Body of pancreas (tissue), 4 donors: ENCODE measurements at regions not wholly inside any gene's neighbourhood (a gene's known extent, or its start where the extent isn't known, plus 50 kb on each side); places are given as distances from the start of the nearest gene placed in this dataset.

Experiments
- POLR2A ChIP-seq, 3 donors: fragments of 450-650 bp; IDR thresholded peaks; one replicate each; pipeline ENCODE4 v1.6.1; 2016; ENCODE audit warnings: antibody characterized with exemption in 3 of 3, mild to moderate bottlenecking in 2 of 3
- TF ChIP-seq, protein P1 (sequence below), 7 experiments: fragments of 450-650 bp in 4 of 7; fragments of 200-600 bp in 3 of 7; sonication (generic) in 3 of 7; IDR thresholded peaks; one replicate each; pipeline ENCODE4 v1.5.1; 2016 to 2019; ENCODE audit warnings: antibody characterized with exemption in 7 of 7

DNA sequence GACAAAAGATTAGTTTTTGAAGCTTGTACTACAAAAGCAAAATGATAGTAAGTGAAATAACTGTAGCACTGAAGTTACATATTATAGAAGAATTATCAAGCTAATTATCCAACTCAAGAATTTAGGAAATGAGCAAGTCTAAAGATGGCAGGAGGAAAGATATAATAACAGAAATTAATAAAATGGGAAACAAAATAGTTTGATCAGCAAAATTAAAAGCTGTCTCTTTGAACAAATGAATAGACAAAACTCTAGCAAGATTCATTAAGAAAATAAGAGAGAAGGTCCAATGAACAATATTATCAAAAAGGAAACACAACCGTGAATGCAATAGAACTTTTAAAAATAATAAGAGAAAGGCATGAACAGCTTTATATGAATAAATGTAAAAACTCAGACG is 224.3 kb upstream of the IRX5 start:
- TF ChIP-seq, protein P1, sequence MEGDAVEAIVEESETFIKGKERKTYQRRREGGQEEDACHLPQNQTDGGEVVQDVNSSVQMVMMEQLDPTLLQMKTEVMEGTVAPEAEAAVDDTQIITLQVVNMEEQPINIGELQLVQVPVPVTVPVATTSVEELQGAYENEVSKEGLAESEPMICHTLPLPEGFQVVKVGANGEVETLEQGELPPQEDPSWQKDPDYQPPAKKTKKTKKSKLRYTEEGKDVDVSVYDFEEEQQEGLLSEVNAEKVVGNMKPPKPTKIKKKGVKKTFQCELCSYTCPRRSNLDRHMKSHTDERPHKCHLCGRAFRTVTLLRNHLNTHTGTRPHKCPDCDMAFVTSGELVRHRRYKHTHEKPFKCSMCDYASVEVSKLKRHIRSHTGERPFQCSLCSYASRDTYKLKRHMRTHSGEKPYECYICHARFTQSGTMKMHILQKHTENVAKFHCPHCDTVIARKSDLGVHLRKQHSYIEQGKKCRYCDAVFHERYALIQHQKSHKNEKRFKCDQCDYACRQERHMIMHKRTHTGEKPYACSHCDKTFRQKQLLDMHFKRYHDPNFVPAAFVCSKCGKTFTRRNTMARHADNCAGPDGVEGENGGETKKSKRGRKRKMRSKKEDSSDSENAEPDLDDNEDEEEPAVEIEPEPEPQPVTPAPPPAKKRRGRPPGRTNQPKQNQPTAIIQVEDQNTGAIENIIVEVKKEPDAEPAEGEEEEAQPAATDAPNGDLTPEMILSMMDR (IDR thresholded peaks at IDR 0.05) = no peak
- TF ChIP-seq POLR2A (IDR thresholded peaks at IDR 0.05) = no peak
